Fibroblast of the aortic adventitia (primary cell): ENCODE measurements at regions not wholly inside any gene's neighbourhood (a gene's known extent, or its start where the extent isn't known, plus 50 kb on each side); places are given as distances from the start of the nearest gene placed in this dataset.

Source experiments
- DNase-seq: peaks from one replicate; pipeline ENCODE4 v3.0.0-alpha.2; 2010; ENCODE audit warnings: low read depth
- H3K4me3 ChIP-seq: 2 replicates; pipeline ENCODE4 v1.5.1; 2011; ENCODE audit warnings: low read depth, mild to moderate bottlenecking, control low read depth, low read length, moderate library complexity
- TF ChIP-seq, protein P1 (sequence below): IDR thresholded peaks from 2 replicates; pipeline ENCODE4 v1.5.1; 2011; ENCODE audit warnings: mild to moderate bottlenecking, low read length, control low read depth, inconsistent platforms; ENCODE audit not compliant: insufficient read depth

DNA sequence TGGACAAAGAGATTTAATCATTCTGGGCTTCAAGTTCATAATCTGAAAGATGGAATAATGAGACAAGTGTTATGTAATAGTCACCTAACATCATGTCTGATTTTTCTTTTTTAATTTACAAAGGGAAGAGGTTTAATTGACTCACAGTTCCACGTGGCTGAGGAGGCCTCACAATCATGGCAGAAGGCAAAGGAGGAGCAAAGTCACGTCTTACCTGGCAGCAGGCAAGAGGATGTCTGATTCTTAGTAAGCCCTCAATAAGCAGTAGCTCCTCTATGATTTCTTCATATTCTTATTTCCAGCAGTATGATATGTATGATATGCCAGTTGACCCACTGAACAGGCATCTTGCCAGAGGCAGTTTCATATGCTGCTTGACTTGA is 152.7 kb downstream of the S1PR1 start:
- no peak overlapping the region for H3K4me3 ChIP-seq
- TF ChIP-seq, protein P1, sequence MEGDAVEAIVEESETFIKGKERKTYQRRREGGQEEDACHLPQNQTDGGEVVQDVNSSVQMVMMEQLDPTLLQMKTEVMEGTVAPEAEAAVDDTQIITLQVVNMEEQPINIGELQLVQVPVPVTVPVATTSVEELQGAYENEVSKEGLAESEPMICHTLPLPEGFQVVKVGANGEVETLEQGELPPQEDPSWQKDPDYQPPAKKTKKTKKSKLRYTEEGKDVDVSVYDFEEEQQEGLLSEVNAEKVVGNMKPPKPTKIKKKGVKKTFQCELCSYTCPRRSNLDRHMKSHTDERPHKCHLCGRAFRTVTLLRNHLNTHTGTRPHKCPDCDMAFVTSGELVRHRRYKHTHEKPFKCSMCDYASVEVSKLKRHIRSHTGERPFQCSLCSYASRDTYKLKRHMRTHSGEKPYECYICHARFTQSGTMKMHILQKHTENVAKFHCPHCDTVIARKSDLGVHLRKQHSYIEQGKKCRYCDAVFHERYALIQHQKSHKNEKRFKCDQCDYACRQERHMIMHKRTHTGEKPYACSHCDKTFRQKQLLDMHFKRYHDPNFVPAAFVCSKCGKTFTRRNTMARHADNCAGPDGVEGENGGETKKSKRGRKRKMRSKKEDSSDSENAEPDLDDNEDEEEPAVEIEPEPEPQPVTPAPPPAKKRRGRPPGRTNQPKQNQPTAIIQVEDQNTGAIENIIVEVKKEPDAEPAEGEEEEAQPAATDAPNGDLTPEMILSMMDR: no peak
- DNase-seq: no peak

DNA sequence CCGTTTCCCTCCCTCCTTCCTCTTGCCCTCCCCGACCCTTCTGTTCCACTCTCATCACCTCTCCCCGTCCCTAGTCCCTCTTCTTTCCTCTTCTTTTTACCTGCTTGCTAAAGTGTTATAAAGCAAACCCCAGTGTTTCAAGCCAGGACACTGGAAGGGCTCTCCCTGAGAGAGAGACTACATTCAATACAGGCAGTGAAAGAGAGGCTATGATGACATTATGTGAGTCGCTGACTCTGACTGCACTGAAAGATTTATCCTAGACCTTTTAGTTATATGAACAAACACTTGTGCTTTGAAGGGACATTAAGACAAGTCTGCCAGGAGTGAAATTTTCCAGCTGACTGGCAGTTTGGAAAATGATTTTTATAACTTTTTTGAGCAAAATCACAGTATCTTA is 155.7 kb downstream of the S1PR1 start:
- H3K4me3 ChIP-seq: no peak overlapping the region
- DNase-seq: no peak
- TF ChIP-seq, protein P1: no peak

DNA sequence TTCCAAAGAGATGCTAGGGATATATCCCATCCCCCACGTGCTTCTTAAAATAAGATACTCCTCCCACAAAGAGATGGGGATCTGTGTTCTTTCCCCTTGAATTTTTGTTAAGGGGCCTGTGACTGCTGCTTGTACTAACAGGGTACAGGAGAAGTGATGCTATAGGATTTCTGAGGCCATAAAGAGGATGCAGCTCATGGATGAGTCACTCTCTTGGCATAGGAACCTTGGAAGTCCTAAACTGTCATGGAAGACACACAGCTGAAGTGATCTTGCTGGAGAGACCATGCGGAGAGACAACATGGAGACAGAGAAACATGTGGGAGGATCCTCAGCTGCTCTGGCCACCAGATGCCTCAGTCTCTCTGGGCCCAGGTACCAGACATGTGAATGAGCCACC is 157.2 kb downstream of the S1PR1 start:
- H3K4me3 ChIP-seq: no peak overlapping the region
- DNase-seq: no peak
- TF ChIP-seq, protein P1: no peak

DNA sequence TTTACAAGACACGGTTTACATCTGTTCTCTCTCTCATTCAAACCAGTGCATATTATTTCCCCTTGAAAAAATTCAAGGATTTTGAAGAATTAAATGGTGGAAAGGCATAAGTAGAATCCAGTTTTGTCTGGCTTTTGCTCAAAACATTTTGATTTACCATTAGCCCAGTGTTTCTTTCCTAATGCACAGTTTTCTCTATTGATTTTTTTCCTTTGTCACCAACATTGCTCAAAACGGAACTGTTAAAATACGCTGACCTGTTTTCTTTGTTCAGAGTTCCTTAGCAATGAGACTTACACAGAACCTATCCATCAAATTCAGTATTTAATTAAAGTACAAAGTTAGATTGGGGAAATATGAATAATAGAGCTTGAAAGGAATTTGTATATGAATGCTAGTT is 162.4 kb downstream of the S1PR1 start:
- DNase-seq: no peak
- TF ChIP-seq, protein P1: no peak
- no peak overlapping the region for H3K4me3 ChIP-seq

DNA sequence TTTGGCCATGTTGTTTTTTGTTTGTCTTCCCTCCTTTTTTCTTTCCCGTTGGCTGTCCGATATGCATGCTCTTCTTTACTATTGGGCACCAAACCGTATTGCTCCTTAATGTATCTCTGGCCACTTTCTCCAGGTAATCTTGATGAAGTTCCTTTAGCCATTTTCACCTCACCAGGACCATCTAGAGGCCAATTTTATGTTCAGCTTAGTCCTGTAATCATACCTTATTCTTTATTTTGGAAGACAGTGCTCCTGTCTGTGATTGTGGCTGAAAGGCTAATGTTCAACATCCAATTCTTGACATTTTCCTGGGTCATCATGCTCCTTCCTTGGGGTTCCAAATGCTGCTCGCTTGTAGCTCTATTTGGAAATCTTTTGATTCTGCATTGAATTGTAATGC is 169.5 kb downstream of the S1PR1 start:
- no peak for DNase-seq
- no peak overlapping the region for H3K4me3 ChIP-seq
- TF ChIP-seq, protein P1: no peak

DNA sequence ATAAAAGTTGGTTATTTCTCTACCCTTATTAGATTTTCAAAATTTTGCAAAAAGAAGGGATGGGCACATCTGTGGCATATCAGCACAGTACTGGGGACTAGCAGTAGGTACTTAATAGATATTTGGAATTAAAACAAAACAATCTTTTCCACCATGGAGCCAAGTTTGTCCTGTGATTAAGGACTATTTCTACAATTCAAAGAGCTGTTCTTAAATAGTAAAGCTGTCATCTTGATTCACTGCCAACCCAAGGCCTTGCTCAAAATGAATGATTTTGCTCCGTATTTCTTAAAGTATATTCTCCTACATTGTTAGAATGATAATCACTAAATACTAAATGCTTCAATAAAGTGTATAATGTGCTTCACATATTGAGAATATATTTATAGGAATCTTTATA is 169.9 kb downstream of the S1PR1 start:
- no peak for DNase-seq
- TF ChIP-seq, protein P1: no peak
- no peak overlapping the region for H3K4me3 ChIP-seq

DNA sequence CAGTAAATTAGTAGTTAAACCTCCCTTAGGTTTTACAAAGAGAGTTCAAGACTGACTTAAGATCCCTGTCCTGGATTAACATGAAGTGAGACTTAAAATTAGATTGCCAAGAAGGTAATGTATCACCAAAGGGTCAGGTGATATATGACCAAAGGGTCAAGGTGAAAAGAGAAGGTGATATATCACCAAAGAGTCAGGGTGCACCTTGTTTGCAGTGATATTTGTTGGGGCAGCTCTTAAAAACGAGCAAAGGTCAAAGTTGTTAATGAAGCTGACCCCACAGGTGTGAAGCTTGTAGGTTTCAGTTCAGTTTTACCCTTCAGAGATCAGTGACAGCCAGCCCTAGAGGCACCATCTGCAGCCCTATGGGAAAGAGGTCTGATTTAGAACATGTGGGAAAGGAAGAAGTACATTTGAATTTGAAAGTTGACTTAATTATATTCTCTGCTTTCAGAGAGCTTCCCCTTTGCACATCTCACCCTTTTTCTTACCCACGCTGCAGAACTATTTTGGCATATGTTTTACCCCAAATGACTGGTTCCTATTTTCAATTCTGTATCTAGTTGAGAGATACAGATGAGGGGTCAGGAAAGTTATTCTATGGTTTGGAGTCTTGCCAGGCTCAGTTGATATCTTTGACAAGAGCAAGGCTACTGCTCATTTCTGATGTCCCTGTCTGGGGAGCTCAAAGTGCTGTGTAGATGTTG is 170.8 kb downstream of the S1PR1 start:
- no peak overlapping the region for H3K4me3 ChIP-seq
- DNase-seq: no peak
- TF ChIP-seq, protein P1: no peak
